22Rv1 (cell line): ENCODE measurements at regions not wholly inside any gene's neighbourhood (a gene's known extent, or its start where the extent isn't known, plus 50 kb on each side); places are given as distances from the start of the nearest gene placed in this dataset.

Experiments
- H3K27ac ChIP-seq: fragments of 450-650 bp; 2 replicates; pipeline ENCODE4 v1.5.1; 2017
- ZFX ChIP-seq: fragments of 450-650 bp; IDR thresholded peaks from 2 replicates; pipeline ENCODE4 v1.6.1; 2017; ENCODE audit warnings: antibody characterized with exemption, borderline replicate concordance
- TF ChIP-seq, protein P1 (sequence below): fragments of 450-650 bp; IDR thresholded peaks from 2 replicates; pipeline ENCODE4 v1.5.1; 2017; ENCODE audit warnings: mild to moderate bottlenecking

DNA sequence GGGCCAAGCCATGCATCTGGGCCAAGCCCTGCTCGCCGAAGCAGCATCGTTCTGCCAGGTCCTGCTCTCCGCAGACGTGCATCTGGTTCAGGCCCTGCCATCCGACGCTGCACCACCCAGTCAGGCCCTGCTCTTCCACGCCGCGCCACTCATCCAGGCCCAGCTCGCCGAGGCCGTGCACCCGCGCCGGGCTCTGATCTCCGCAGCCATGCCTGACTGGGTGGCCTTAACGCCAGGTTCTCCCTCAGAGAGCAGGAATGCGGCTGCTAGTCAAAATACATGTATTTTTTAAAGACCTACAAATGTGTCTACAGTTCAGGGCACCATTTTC lies 891.1 kb upstream of the CTNND2 start:
- H3K27ac ChIP-seq, result no peak overlapping the region
- TF ChIP-seq, protein P1, sequence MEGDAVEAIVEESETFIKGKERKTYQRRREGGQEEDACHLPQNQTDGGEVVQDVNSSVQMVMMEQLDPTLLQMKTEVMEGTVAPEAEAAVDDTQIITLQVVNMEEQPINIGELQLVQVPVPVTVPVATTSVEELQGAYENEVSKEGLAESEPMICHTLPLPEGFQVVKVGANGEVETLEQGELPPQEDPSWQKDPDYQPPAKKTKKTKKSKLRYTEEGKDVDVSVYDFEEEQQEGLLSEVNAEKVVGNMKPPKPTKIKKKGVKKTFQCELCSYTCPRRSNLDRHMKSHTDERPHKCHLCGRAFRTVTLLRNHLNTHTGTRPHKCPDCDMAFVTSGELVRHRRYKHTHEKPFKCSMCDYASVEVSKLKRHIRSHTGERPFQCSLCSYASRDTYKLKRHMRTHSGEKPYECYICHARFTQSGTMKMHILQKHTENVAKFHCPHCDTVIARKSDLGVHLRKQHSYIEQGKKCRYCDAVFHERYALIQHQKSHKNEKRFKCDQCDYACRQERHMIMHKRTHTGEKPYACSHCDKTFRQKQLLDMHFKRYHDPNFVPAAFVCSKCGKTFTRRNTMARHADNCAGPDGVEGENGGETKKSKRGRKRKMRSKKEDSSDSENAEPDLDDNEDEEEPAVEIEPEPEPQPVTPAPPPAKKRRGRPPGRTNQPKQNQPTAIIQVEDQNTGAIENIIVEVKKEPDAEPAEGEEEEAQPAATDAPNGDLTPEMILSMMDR, result no peak
- no peak for TF ChIP-seq ZFX

DNA sequence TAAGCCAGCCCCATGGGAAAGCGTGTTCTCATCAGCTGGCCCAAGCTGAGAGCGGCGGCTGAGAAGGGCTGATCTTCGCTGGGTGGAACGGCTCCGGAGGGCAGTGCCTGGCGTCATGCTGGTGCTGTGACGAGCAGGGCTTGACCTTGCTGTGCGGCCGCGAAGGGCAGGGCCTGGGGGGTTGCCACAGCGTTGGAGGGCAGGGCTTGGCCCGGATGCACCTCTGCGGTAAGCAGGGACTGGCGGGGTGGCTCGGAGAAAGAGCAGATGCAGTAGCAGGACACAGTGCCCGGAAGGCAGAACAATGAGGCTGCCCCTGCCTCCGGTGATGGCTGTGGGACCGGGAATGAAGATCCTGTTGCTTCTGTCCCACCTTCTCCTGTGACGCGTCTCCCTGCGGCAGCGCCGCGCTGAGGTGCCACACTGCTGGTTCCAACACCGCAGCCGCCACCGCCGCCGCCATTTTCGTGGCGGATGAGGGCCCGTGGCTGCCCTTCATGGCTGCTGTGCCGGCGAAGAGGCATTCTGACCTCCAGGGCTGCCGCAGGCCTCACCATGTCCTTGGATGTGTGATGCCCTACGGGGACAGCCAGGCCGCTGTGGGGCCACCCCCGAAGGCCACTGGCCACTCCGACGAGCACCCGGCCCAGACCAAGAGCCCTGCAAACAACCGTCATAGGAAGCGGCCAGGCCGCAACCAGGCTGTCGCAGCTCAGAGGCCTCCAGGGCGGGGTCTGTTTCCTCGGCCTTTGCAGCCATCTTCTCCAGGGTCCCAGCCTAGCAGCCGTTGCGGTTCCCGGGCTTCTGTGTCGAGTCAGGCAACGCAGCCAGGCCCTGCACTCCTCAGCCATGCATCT lies 890.5 kb upstream of the CTNND2 start:
- TF ChIP-seq, protein P1, result no peak
- no peak for TF ChIP-seq ZFX
- H3K27ac ChIP-seq, result no peak overlapping the region

DNA sequence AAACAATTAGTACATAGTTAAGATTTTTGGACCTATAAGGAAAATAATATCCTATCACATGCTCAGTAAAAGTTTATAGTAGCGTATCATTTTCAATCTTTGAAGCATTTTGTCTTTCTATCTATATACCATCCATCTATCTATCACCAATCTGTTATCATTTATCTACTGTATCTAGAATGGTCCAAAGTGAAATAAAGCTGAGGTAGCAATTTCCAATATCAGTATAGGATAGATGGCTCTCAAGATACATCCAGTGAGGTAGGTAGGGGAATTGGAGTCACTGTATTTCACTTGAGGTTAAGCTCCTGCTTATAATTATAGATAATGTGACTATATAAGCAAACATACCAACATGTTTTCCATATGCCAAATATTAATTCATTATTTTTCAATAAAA lies 889.1 kb upstream of the CTNND2 start:
- no peak for TF ChIP-seq ZFX
- TF ChIP-seq, protein P1, result no peak

DNA sequence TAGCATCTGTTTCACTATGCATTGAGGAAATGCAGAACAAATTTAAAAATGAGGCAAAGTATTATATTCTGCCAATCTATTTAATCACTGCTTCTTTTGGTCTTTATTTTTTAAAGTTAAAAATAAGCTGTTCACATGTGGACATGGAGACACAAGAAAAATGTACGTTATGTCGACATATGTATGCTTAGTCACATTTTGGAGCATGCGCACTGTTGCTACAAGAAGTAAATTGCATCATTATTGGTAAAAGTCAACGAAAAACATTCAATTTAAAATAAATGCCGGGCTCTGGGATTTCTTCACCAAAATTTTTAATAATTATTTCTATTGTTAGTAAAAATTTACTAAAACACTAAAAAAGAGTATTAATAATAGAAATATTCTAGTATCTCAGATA lies 876.3 kb upstream of the CTNND2 start:
- TF ChIP-seq, protein P1, result no peak
- TF ChIP-seq ZFX, result no peak
- no peak overlapping the region for H3K27ac ChIP-seq

More for the DNA sequence above, 889.1 kb upstream of the CTNND2 start:
- no peak overlapping the region for H3K27ac ChIP-seq

DNA sequence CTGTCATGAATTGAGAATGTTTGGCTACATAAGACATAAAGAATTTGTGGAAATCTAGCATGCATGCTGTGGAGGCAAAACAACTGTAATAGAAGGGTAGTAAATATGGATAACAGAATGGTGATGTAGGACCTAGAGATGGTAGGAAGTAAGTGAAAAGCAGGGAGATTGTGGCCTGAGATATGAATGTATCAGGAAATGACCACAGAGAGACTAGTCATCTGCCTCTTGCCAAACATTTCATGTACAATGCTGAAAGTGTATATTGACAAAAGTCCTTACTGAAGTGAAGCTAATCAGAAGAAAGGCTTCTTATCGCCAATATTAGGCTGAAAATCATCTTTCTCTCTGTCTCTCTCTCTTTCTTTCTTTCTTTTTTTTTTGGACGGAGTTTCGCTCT lies 873.1 kb upstream of the CTNND2 start:
- TF ChIP-seq, protein P1, result no peak
- TF ChIP-seq ZFX, result no peak
- no peak overlapping the region for H3K27ac ChIP-seq

DNA sequence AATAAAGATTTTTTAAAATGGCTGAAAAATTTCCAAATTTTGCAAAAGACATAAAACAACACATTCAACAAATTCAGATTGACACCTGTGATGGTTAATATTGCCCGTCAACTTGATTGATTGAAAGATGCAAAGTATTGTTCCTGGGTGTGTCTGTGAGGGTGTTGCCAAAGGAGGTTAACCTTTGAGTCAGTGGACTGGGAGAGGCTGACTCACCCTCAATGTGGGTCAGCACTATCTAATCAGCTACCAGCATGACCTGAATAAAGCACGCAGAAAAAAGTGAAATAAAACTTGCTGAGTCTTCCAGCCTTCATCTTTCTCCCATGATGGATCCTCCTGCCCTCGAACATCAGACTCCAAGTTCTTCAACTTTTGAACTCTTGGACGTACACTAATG lies 868.0 kb upstream of the CTNND2 start:
- no peak for TF ChIP-seq ZFX
- TF ChIP-seq, protein P1, result no peak
- H3K27ac ChIP-seq, result no peak overlapping the region

DNA sequence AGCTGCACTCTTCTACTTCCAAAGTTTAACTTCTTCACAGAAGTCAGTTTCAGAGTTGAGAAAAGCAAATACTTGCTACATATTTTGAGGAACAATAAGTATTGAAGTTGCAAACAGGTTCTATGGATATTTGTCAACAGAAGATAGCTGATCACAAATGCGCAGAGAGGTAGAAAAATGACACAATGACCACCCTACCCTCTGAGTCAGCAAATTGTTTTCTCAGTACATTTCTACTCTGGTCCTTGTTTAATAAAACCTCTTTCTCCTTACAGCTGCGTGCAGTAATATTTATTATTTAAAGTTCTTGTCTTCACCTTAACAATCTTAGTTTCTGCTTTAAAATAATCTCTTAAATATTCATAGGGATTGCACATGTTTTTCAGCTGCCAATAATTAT lies 855.1 kb upstream of the CTNND2 start:
- TF ChIP-seq, protein P1, result no peak
- no peak for TF ChIP-seq ZFX
- no peak overlapping the region for H3K27ac ChIP-seq
